ENCODE measurements at regions not wholly inside any gene's neighbourhood (a gene's known extent, or its start where the extent isn't known, plus 50 kb on each side); places are given as distances from the start of the nearest gene placed in this dataset.

GRCh38 chr18:28459587-28459986 lies 282.7 kb upstream of the CDH2 start:
- no peaks in the 10 kb centered on the region for H3K36me3 ChIP-seq (ENCODE audit: insufficient read depth, low read length)
- H3K9me3 ChIP-seq (ENCODE audit: insufficient read depth, low read depth, low read length) = no peaks in the 10 kb centered on the region
- no peak overlapping the region for H2AFZ ChIP-seq (ENCODE audit: low read length)
- H3K79me2 ChIP-seq (ENCODE audit: insufficient read depth, low read length) = no peaks in the 10 kb centered on the region
- TF ChIP-seq EZH2phosphoT487 (IDR thresholded peaks at IDR 0.05; ENCODE audit: borderline replicate concordance) = no peak
- no peak for TF ChIP-seq CTCF (conservative IDR thresholded peaks at IDR 0.05; ENCODE audit: low read length)
- H3K9me2 ChIP-seq (replicated peaks; ENCODE audit: low read depth, low read length) = no peaks in the 10 kb centered on the region
- H3K4me1 ChIP-seq (ENCODE audit: insufficient read depth, low read length, poor library complexity, severe bottlenecking) = no peaks in the 10 kb centered on the region
- no peaks in the 10 kb centered on the region for H4K20me1 ChIP-seq (ENCODE audit: insufficient read depth, low read length, poor library complexity, severe bottlenecking)
- no peaks in the 10 kb centered on the region for H3K27me3 ChIP-seq (ENCODE audit: insufficient read depth, low read length, poor library complexity, severe bottlenecking)
- no peak overlapping the region for H3K4me2 ChIP-seq (ENCODE audit: low read depth, low read length, poor library complexity, severe bottlenecking)
- no peak overlapping the region for H3K9ac ChIP-seq (ENCODE audit: low read depth, low read length, poor library complexity, severe bottlenecking)
- H3F3A ChIP-seq (ENCODE audit: low read depth) = no peaks in the 10 kb centered on the region
- H3K4me3 ChIP-seq (ENCODE audit: low read length, poor library complexity, severe bottlenecking) = no peak overlapping the region

GRCh38 chr18:28458751-28459150 lies 281.8 kb upstream of the CDH2 start:
- Histone ChIP-seq H3K9me2 (replicated peaks; ENCODE audit: low read depth, low read length) (no peaks in the 10 kb centered on the region), H3K79me2 (ENCODE audit: insufficient read depth, low read length) (no peaks in the 10 kb centered on the region), H4K20me1 (ENCODE audit: insufficient read depth, low read length, poor library complexity, severe bottlenecking) (no peaks in the 10 kb centered on the region), H3K9me3 (ENCODE audit: insufficient read depth, low read depth, low read length) (no peaks in the 10 kb centered on the region), H3K4me1 (ENCODE audit: insufficient read depth, low read length, poor library complexity, severe bottlenecking) (no peaks in the 10 kb centered on the region), H3F3A (ENCODE audit: low read depth) (no peaks in the 10 kb centered on the region), H2AFZ (ENCODE audit: low read length) (no peak overlapping the region), H3K27me3 (ENCODE audit: insufficient read depth, low read length, poor library complexity, severe bottlenecking) (no peaks in the 10 kb centered on the region), H3K36me3 (ENCODE audit: insufficient read depth, low read length) (no peaks in the 10 kb centered on the region), H3K9ac (ENCODE audit: low read depth, low read length, poor library complexity, severe bottlenecking) (no peak overlapping the region), H3K4me3 (ENCODE audit: low read length, poor library complexity, severe bottlenecking) (no peak overlapping the region), H3K4me2 (ENCODE audit: low read depth, low read length, poor library complexity, severe bottlenecking) (no peak overlapping the region)
- TF ChIP-seq CTCF (conservative IDR thresholded peaks at IDR 0.05; ENCODE audit: low read length) (no peak), EZH2phosphoT487 (IDR thresholded peaks at IDR 0.05; ENCODE audit: borderline replicate concordance) (no peak)

- H2AFZ ChIP-seq (ENCODE audit: low read length) = no peak overlapping the region
- TF ChIP-seq CTCF (conservative IDR thresholded peaks at IDR 0.05; ENCODE audit: low read length) = no peak
- TF ChIP-seq EZH2phosphoT487 (IDR thresholded peaks at IDR 0.05; ENCODE audit: borderline replicate concordance) = no peak
- no peak overlapping the region for H3K9ac ChIP-seq (ENCODE audit: low read depth, low read length, poor library complexity, severe bottlenecking)
Observed at GRCh38 chr18:28457784-28458183, 280.9 kb upstream of the CDH2 start.

More at GRCh38 chr18:28457784-28458183, 280.9 kb upstream of the CDH2 start:
- Histone ChIP-seq H3K9me2 (replicated peaks; ENCODE audit: low read depth, low read length) (no peaks in the 10 kb centered on the region), H3K4me3 (ENCODE audit: low read length, poor library complexity, severe bottlenecking) (no peak overlapping the region), H3K9me3 (ENCODE audit: insufficient read depth, low read depth, low read length) (no peaks in the 10 kb centered on the region), H3K79me2 (ENCODE audit: insufficient read depth, low read length) (no peaks in the 10 kb centered on the region), H3K27me3 (ENCODE audit: insufficient read depth, low read length, poor library complexity, severe bottlenecking) (no peaks in the 10 kb centered on the region), H3K36me3 (ENCODE audit: insufficient read depth, low read length) (no peaks in the 10 kb centered on the region), H3K4me1 (ENCODE audit: insufficient read depth, low read length, poor library complexity, severe bottlenecking) (no peaks in the 10 kb centered on the region), H4K20me1 (ENCODE audit: insufficient read depth, low read length, poor library complexity, severe bottlenecking) (no peaks in the 10 kb centered on the region), H3K4me2 (ENCODE audit: low read depth, low read length, poor library complexity, severe bottlenecking) (no peak overlapping the region), H3F3A (ENCODE audit: low read depth) (no peaks in the 10 kb centered on the region)
